ENCODE measurements at regions not wholly inside any gene's neighbourhood (a gene's known extent, or its start where the extent isn't known, plus 50 kb on each side); places are given as distances from the start of the nearest gene placed in this dataset.

DNA sequence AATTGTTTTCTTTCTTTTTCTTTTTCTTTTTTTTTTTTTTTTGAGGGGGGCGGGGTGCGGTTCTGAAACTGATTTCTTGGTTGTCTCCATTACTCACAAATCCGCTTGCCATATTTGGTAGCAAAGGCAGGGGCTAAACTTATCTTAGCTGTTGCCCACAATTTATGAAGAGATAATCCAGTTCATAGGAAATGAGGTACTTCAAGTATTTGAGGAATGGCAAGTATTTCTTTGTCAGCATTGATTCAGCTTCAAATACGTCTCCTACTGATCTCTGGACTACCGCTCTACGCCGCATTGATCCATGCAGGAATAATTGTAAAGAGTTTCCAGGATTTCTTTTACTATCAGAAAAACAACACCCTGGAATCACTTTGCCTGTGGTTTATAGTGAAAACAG is 289.2 kb upstream of the DPYD start:
- no peaks in the 10 kb centered on the region for H3K27me3 ChIP-seq
- TF ChIP-seq POLR2A (IDR thresholded peaks at IDR 0.05) = no peak
- TF ChIP-seq, protein P1, sequence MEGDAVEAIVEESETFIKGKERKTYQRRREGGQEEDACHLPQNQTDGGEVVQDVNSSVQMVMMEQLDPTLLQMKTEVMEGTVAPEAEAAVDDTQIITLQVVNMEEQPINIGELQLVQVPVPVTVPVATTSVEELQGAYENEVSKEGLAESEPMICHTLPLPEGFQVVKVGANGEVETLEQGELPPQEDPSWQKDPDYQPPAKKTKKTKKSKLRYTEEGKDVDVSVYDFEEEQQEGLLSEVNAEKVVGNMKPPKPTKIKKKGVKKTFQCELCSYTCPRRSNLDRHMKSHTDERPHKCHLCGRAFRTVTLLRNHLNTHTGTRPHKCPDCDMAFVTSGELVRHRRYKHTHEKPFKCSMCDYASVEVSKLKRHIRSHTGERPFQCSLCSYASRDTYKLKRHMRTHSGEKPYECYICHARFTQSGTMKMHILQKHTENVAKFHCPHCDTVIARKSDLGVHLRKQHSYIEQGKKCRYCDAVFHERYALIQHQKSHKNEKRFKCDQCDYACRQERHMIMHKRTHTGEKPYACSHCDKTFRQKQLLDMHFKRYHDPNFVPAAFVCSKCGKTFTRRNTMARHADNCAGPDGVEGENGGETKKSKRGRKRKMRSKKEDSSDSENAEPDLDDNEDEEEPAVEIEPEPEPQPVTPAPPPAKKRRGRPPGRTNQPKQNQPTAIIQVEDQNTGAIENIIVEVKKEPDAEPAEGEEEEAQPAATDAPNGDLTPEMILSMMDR (IDR thresholded peaks at IDR 0.05) = no peak
- 38% methylated on average over 7 of the region's 7 CpGs for WGBS (ENCODE audit: insufficient coverage, low coverage, low lambda C conversion rate, missing lambda C conversion rate)
- no peak for DNase-seq
- H3K36me3 ChIP-seq = no peaks in the 10 kb centered on the region
- intact Hi-C loops (cut with DNase I) = no loop called here
- H3K27ac ChIP-seq = no peak overlapping the region
- no peaks in the 10 kb centered on the region for H3K9me3 ChIP-seq
- ATAC-seq = no peak
- H3K4me1 ChIP-seq = no peaks in the 10 kb centered on the region
- no peak overlapping the region for H3K4me3 ChIP-seq

DNA sequence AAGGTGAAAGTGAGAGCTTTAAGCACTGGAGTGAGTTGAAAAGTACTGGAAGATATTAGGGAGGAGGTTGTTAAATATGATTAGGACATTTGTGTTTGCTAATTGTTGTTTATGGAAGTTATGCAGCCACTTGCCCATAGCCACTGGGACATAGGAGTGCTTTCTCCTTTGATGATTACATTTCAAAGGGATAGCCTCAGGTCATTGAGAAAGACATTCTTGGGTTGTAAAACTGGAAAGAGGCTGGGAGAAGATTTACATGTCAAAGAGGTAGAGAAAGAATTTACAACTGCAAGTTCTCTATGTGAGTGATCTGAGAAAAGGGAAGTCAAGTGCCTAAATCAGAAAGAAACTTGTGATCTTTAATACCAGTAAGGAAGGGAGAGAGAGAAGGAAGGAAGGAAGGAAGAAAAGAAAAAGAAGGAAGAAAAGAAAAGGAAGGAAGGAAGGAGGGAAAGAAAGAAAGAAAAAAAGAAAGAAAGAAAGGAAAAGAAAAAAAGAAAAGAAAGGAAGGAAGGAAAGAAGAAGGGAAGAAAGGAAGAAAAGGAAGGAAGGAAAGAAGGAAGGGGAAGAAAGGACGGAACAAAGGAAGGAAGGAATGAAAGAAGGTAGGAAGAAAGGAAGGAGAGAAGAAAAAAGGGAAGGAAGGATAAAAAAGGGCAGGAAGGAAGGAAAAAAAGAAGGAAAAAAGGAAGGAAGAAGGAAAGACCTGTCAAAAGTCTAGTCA is 284.6 kb upstream of the DPYD start:
- no peak overlapping the region for H3K4me3 ChIP-seq
- no peaks in the 10 kb centered on the region for H3K9me3 ChIP-seq
- TF ChIP-seq, protein P1 (IDR thresholded peaks at IDR 0.05) = no peak
- TF ChIP-seq POLR2A (IDR thresholded peaks at IDR 0.05) = no peak
- 8% methylated on average over 1 of the region's 1 CpG for WGBS (ENCODE audit: insufficient coverage, low coverage, low lambda C conversion rate, missing lambda C conversion rate)
- no peak for DNase-seq
- intact Hi-C loops (cut with DNase I) = no loop called here
- ATAC-seq = no peak
- no peaks in the 10 kb centered on the region for H3K36me3 ChIP-seq
- no peaks in the 10 kb centered on the region for H3K27me3 ChIP-seq
- H3K4me1 ChIP-seq = no peaks in the 10 kb centered on the region
- no peak overlapping the region for H3K27ac ChIP-seq

DNA sequence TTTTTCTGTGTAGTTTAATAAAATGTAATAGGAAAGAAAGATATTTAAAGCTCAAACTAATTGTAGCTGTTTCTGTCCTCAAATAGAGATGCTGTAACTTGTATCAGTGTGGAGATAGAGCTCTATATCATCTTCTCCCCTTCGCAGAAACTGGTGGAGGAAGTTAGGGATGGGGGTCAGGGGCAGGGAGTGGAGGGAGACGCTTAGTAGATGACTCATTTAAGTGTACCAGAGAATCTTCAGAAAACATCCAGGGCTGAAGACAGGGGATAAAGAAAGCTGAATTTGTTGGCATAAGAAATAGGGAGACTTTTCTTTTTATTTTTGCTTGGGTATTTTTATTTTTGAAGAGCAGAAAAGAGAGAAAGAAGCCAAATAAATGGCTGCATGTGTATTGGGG is 282.6 kb upstream of the DPYD start:
- no peaks in the 10 kb centered on the region for H3K4me1 ChIP-seq
- no peak for ATAC-seq
- TF ChIP-seq, protein P1 (IDR thresholded peaks at IDR 0.05) = no peak
- TF ChIP-seq POLR2A (IDR thresholded peaks at IDR 0.05) = no peak
- no peaks in the 10 kb centered on the region for H3K9me3 ChIP-seq
- 27% methylated on average over 2 of the region's 2 CpGs for whole genome bisulfite sequencing (ENCODE audit: insufficient coverage, low coverage, low lambda C conversion rate, missing lambda C conversion rate)
- intact Hi-C loops (cut with DNase I) = no loop called here
- H3K4me3 ChIP-seq = no peak overlapping the region
- no peak overlapping the region for H3K27ac ChIP-seq
- H3K36me3 ChIP-seq = no peaks in the 10 kb centered on the region
- no peak for DNase-seq
- no peaks in the 10 kb centered on the region for H3K27me3 ChIP-seq

DNA sequence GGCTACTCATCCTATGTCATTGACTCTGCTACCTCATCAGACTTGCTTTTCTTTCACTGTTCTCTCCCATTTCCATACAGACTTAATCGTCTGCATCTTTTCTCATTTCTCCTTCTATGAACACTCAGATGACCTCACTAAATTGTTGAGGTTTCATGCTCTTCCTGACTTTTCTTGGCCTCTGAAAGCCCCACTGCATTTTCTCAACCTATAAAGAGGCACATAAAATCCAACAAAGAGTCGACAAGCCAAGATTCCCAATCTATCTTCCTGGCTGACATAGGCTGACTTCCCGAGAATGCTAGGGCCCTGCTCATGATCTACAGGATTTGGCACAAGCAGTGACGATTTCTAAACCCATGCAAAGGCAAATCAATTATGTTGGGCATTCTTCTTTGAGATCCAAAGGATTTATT is 280.8 kb upstream of the DPYD start:
- Histone ChIP-seq H3K4me3 (no peak overlapping the region), H3K27me3 (no peaks in the 10 kb centered on the region), H3K4me1 (no peaks in the 10 kb centered on the region), H3K9me3 (no peaks in the 10 kb centered on the region), H3K36me3 (no peaks in the 10 kb centered on the region), H3K27ac (no peak overlapping the region)
- TF ChIP-seq POLR2A (IDR thresholded peaks at IDR 0.05) = no peak
- TF ChIP-seq, protein P1 (IDR thresholded peaks at IDR 0.05) = no peak
- intact Hi-C loops (cut with DNase I) = no loop called here
- ATAC-seq (no peak), DNase-seq (no peak)
- WGBS (ENCODE audit: insufficient coverage, low coverage, low lambda C conversion rate, missing lambda C conversion rate) = 45% methylated on average over 4 of the region's 4 CpGs
